ENCODE measurements at regions not wholly inside any gene's neighbourhood (a gene's known extent, or its start where the extent isn't known, plus 50 kb on each side); places are given as distances from the start of the nearest gene placed in this dataset.

DNA sequence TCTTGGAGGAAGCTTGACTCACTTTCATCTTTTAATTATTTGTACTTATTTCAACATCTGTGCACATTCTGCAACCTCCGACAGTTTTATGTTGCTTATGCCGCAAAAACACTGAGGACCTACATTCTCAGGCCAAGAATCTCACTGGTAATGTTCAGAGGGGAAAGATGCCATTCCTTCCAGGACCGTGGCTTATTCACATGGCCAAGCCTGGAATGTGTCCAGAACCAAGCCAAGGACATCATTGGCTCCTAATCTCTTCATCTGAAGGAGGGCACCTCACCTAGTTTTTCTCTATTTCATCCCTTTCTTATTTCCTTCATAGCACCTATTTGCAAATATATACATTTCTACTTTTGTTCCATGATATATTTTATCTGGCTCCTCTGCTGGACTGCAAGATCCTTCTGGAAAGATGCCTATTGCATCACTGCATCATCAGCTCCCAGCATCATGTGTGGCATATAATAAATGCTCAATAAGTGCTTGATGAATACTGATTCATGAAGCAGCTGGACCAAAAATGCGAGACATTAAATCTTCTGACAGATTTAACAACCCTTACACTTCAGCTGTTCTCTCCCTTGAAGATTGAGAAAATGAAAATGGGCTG lies 377.1 kb downstream of the TNS1 start:
- DNase-seq (ENCODE audit: low read depth in 2 of 2) = peak; percentile 59 to 68

GRCh38 chr2:217623281-217623912 lies 379.4 kb downstream of the TNS1 start:
- no peak for DNase-seq (ENCODE audit: low read depth in 2 of 2)

GRCh38 chr2:217622205-217623060 lies 380.4 kb downstream of the TNS1 start:
- DNase-seq (ENCODE audit: low read depth in 2 of 2) = peak; percentile 4 to 9

GRCh38 chr2:217621391-217621801 lies 381.4 kb downstream of the TNS1 start:
- DNase-seq (ENCODE audit: low read depth in 2 of 2) = no peak

- no peak for DNase-seq (ENCODE audit: low read depth in 2 of 2)
Observed at GRCh38 chr2:217618744-217619143, 384.1 kb downstream of the TNS1 start.

GRCh38 chr2:217617616-217618022 lies 385.2 kb downstream of the TNS1 start:
- no peak for DNase-seq (ENCODE audit: low read depth in 2 of 2)

- DNase-seq (ENCODE audit: low read depth in 2 of 2) = peak in 1 of 2 experiments; percentile 31
Observed at GRCh38 chr2:217616936-217617335, 385.9 kb downstream of the TNS1 start.

DNA sequence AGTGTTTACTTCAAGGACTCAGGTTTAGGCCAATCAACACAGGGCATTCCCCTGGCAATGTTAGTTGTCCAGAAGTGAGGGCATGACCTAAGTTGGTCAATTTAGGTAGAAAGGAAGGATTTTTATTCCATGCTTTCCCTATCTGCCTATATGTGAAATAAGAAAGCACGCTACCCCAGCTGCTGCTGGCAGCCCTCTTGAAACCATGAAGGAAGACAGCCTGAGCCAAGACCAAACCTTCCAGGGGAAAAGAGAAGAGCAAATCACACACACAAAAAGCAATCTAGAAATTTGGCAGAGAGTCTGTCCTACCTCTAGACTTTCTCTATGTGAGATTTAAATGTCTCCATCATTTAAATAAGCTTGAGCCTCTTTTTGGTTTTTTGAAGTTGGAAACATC lies 387.6 kb downstream of the TNS1 start:
- DNase-seq (ENCODE audit: low read depth in 2 of 2) = no peak

DNA sequence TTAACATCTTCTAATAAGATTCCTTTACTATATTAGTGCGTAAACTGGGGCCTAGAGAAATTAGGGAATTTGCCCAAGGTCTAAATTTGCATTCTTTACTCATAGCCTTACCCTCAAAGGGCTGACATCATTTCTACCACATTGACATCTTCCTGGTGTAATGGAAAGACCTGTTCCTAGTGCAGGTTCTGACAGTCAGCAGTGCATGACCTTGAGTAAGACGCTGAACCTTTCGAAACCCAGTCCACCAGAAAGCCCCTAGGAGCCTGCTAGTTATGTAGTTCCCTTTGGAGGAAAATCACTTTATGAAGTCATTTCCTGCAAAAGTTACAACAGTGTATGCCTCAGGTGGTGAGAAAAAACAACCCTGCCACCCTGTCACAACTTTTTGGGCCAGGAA lies 388.3 kb downstream of the TNS1 start:
- no peak for DNase-seq (ENCODE audit: low read depth in 2 of 2)

DNA sequence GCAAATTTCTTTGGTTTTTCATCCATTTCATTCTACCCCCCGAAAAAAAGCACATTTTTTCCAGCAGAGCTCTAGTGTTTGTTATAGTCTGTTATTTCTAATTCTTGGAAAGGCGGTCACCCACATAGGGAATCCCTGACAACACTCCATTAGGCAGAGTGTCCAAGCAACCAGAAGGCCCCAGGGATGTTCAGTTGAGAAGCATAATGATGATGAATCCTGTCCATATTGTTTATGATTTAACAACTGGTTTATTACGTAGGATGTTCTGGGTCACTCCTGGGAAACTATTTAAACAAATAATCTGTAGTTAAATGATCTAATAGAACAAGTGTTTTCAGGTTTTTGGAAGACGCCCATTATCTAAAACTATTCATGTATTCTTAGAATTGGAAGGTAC lies 388.7 kb downstream of the TNS1 start:
- DNase-seq (ENCODE audit: low read depth in 2 of 2) = no peak

DNA sequence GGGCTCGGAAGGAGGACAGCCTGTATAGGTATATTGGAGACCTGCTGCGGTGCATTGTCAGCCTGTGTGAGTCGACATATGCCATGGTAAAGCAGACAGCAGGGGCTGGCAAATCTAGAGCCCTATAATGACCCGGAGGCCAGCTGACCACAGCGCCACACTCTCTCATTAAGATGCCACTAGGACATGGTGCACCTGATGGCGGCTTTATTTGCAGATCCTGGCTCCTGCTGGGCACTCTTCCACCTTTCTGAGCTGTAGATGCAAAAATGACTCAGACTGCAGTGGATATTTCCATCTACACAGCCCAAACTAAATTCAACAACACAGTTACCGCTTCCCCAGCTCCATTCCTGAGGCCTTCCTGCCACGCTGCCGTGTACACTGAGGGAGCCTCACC lies 389.9 kb downstream of the TNS1 start:
- no peak for DNase-seq (ENCODE audit: low read depth in 2 of 2)

DNA sequence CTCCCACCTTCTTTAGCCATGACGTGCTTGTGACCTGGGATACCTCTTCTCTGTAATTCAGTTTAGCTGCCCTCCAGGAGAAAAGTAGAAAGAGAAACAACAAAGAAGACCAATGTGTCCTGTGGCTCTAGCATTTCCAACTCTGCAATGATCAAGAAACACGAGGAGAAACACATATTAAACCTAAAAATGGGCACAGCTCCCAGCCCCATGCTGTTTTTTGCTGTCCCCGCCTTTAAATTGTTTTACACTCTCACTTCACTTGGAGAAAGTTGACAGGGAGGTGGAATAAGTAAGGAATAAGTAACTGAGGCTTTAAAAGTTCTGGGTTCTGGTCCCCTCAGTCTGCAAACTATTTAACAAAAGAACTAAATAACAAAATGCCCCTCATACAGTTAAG lies 390.6 kb downstream of the TNS1 start:
- no peak for DNase-seq (ENCODE audit: low read depth in 2 of 2)

GRCh38 chr2:217611626-217612127 lies 391.1 kb downstream of the TNS1 start:
- DNase-seq (ENCODE audit: low read depth in 2 of 2) = no peak

GRCh38 chr2:217611056-217611455 lies 391.7 kb downstream of the TNS1 start:
- DNase-seq (ENCODE audit: low read depth in 2 of 2) = no peak

GRCh38 chr2:217610401-217610814 lies 392.4 kb downstream of the TNS1 start:
- DNase-seq (ENCODE audit: low read depth in 2 of 2) = no peak

- no peak for DNase-seq (ENCODE audit: low read depth in 2 of 2)
Observed at GRCh38 chr2:217609952-217610351, 392.8 kb downstream of the TNS1 start.

- no peak for DNase-seq (ENCODE audit: low read depth in 2 of 2)
Observed at GRCh38 chr2:217606296-217606695, 396.5 kb downstream of the TNS1 start.

- DNase-seq (ENCODE audit: low read depth in 2 of 2) = no peak
Observed at GRCh38 chr2:217604527-217605194, 398.1 kb downstream of the TNS1 start.

GRCh38 chr2:217601601-217602000 lies 401.2 kb downstream of the TNS1 start:
- DNase-seq (ENCODE audit: low read depth in 2 of 2) = no peak

GRCh38 chr2:217599906-217600305 lies 402.9 kb downstream of the TNS1 start:
- DNase-seq (ENCODE audit: low read depth in 2 of 2) = no peak

GRCh38 chr2:217597681-217598080 lies 405.1 kb downstream of the TNS1 start:
- no peak for DNase-seq (ENCODE audit: low read depth in 2 of 2)

GRCh38 chr2:217597145-217597544 lies 405.6 kb downstream of the TNS1 start:
- DNase-seq (ENCODE audit: low read depth in 2 of 2) = no peak

Data from fibroblast of skin of left biceps (primary cell).